CD4-positive, alpha-beta T cell (primary cell): ENCODE measurements at regions not wholly inside any gene's neighbourhood (a gene's known extent, or its start where the extent isn't known, plus 50 kb on each side); places are given as distances from the start of the nearest gene placed in this dataset.

Source experiments
- ATAC-seq: fragments of 200-7000 bp; cut with Tn5 transposase; one replicate; pipeline ENCODE4 v1.10.0; 2022; ENCODE audit warnings: mild to moderate bottlenecking; ENCODE audit not compliant: poor library complexity
- CTCF ChIA-PET: fragments of 350-600 bp; sonication (Branson Sonifier 250); formaldehyde crosslinking; loops from one replicate; lab custom pipeline; 2021; ENCODE audit warnings: antibody characterized with exemption, inconsistent platforms; lab: Charles Lee
- POLR2A ChIA-PET: fragments of 350-600 bp; sonication (Branson Sonifier 250); formaldehyde crosslinking; loops from one replicate; lab custom pipeline; 2021; ENCODE audit warnings: antibody characterized with exemption, inconsistent platforms; lab: Charles Lee
- DNase-seq, 14 experiments: peaks; one replicate each; pipeline ENCODE4 v3.0.0-alpha.2; 2013 to 2020; ENCODE audit warnings: mixed read lengths in 2 of 14
- H3K27ac ChIP-seq, 2 donors: one replicate each; pipeline versions ENCODE4 v1.5.1 to v1.7.0; 2013; ENCODE audit warnings: low read length in 2 of 2, low read depth in 1 of 2, mild to moderate bottlenecking in 1 of 2
- H3K27me3 ChIP-seq, 2 experiments: 1 replicate in 1 of 2; 2 replicates in 1 of 2; pipeline versions ENCODE4 v1.6.1 to v1.7.0; 2013; ENCODE audit warnings: low read length in 2 of 2, control low read depth in 1 of 2, mild to moderate bottlenecking in 1 of 2, moderate library complexity in 1 of 2; ENCODE audit not compliant: insufficient read depth in 2 of 2, control insufficient read depth in 1 of 2
- H3K36me3 ChIP-seq: one replicate; pipeline ENCODE4 v1.6.1; 2013; ENCODE audit warnings: low read length, control low read depth; ENCODE audit not compliant: insufficient read depth
- H3K4me1 ChIP-seq: one replicate; pipeline ENCODE4 v1.6.1; 2013; ENCODE audit warnings: low read length, control low read depth; ENCODE audit not compliant: insufficient read depth
- H3K4me3 ChIP-seq: one replicate; pipeline ENCODE4 v1.5.1; 2013; ENCODE audit warnings: mild to moderate bottlenecking, low read length, moderate library complexity
- H3K9me3 ChIP-seq, 2 experiments: 1 replicate in 1 of 2; 2 replicates in 1 of 2; pipeline versions ENCODE4 v1.6.1 to v1.7.0; 2013; ENCODE audit warnings: low read length in 2 of 2, mild to moderate bottlenecking in 2 of 2, control low read depth in 1 of 2, moderate library complexity in 1 of 2; ENCODE audit not compliant: control insufficient read depth in 1 of 2, insufficient read depth in 1 of 2
- H3K27ac Mint-ChIP-seq: one replicate; pipeline ENCODE4 v1.8.0; 2020; ENCODE audit warnings: mixed read lengths
- H3K27me3 Mint-ChIP-seq: one replicate; pipeline ENCODE4 v1.8.0; 2021; ENCODE audit warnings: mixed read lengths
- H3K36me3 Mint-ChIP-seq: one replicate; pipeline ENCODE4 v1.8.0; 2021; ENCODE audit warnings: low read depth, mixed read lengths
- H3K4me1 Mint-ChIP-seq: one replicate; pipeline ENCODE4 v1.8.0; 2021; ENCODE audit warnings: low read depth, mixed read lengths
- H3K4me3 Mint-ChIP-seq: one replicate; pipeline ENCODE4 v1.8.0; 2020; ENCODE audit warnings: mild to moderate bottlenecking, mixed read lengths
- H3K9me3 Mint-ChIP-seq: one replicate; pipeline ENCODE4 v1.8.0; 2020; ENCODE audit warnings: mixed read lengths
- CTCF ChIP-seq: fragments of 200-600 bp; IDR thresholded peaks from one replicate; pipeline ENCODE4 v1.8.0; 2022; ENCODE audit warnings: antibody characterized with exemption, mild to moderate bottlenecking
- intact Hi-C, 2 experiments: fragments of 100-400 bp; cut with DNase I in 1 of 2; cut with micrococcal nuclease in 1 of 2; formaldehyde crosslinking; loops; one replicate each; pipeline versions ENCODE4 v1.15.1 to v1.9.0; 2023 to 2025; cut with DNase I, micrococcal nuclease

GRCh38 chr3:82761858-82762257 lies 1000.4 kb upstream of the GBE1 start:
- no peak overlapping the region for H3K27ac Mint-ChIP-seq
- no peaks in the 10 kb centered on the region for H3K27me3 Mint-ChIP-seq
- Histone ChIP-seq H3K4me3 (no peak overlapping the region), H3K27me3 (no peaks in the 10 kb centered on the region), H3K9me3 (no peaks in the 10 kb centered on the region), H3K27ac (no peak overlapping the region), H3K4me1 (no peaks in the 10 kb centered on the region), H3K36me3 (no peaks in the 10 kb centered on the region)
- no peak for DNase-seq
- no peaks in the 10 kb centered on the region for H3K4me1 Mint-ChIP-seq
- no peak for TF ChIP-seq CTCF
- H3K9me3 Mint-ChIP-seq = peaks cover 5% of the 10 kb centered on the region
- H3K4me3 Mint-ChIP-seq = no peak overlapping the region
- ATAC-seq = no peak
- intact Hi-C loops = no loop called here
- ChIA-PET POLR2A (no interaction called here), CTCF (no interaction called here)
- no peaks in the 10 kb centered on the region for H3K36me3 Mint-ChIP-seq

- Histone ChIP-seq H3K36me3 (no peaks in the 10 kb centered on the region), H3K27me3 (no peaks in the 10 kb centered on the region), H3K9me3 (peaks cover 0 to 5% of the 10 kb centered on the region in 2 experiments), H3K4me3 (no peak overlapping the region), H3K4me1 (no peaks in the 10 kb centered on the region), H3K27ac (no peak overlapping the region)
- H3K27me3 Mint-ChIP-seq = no peaks in the 10 kb centered on the region
- ATAC-seq = no peak
- H3K4me3 Mint-ChIP-seq = no peak overlapping the region
- intact Hi-C loops = no loop called here
- TF ChIP-seq CTCF = no peak
- no peaks in the 10 kb centered on the region for H3K4me1 Mint-ChIP-seq
- H3K27ac Mint-ChIP-seq = no peak overlapping the region
- peaks cover 3% of the 10 kb centered on the region for H3K9me3 Mint-ChIP-seq
- ChIA-PET CTCF (no interaction called here), POLR2A (no interaction called here)
- DNase-seq = no peak
- H3K36me3 Mint-ChIP-seq = no peaks in the 10 kb centered on the region
These were observed 984.1 kb upstream of the GBE1 start for GRCh38 chr3:82745544-82745943.

- H3K27ac Mint-ChIP-seq = no peak overlapping the region
- no peak overlapping the region for H3K4me3 Mint-ChIP-seq
- Histone ChIP-seq H3K36me3 (no peaks in the 10 kb centered on the region), H3K27me3 (no peaks in the 10 kb centered on the region), H3K9me3 (peaks cover 0 to 5% of the 10 kb centered on the region in 2 experiments), H3K4me3 (no peak overlapping the region), H3K27ac (no peak overlapping the region), H3K4me1 (no peaks in the 10 kb centered on the region)
- H3K4me1 Mint-ChIP-seq = no peaks in the 10 kb centered on the region
- ATAC-seq (no peak), DNase-seq (no peak)
- no peaks in the 10 kb centered on the region for H3K27me3 Mint-ChIP-seq
- no peaks in the 10 kb centered on the region for H3K36me3 Mint-ChIP-seq
- CTCF ChIA-PET = no interaction called here
- POLR2A ChIA-PET = no interaction called here
- TF ChIP-seq CTCF = no peak
- intact Hi-C loops = no loop called here
- no peaks in the 10 kb centered on the region for H3K9me3 Mint-ChIP-seq
These were observed 981.8 kb upstream of the GBE1 start for GRCh38 chr3:82743196-82743595.
